ENCODE measurements at regions not wholly inside any gene's neighbourhood (a gene's known extent, or its start where the extent isn't known, plus 50 kb on each side); places are given as distances from the start of the nearest gene placed in this dataset.

GRCh38 chr1:69483246-69483645 is 84.5 kb upstream of the LRRC7 start:
- TF ChIP-seq CTCF (IDR thresholded peaks at IDR 0.05) = no peak
- TF ChIP-seq POLR2A (IDR thresholded peaks at IDR 0.05) = no peak

Measured in sigmoid colon (tissue), 3 donors.